NCI-H748 (cell line): ENCODE measurements at regions not wholly inside any gene's neighbourhood (a gene's known extent, or its start where the extent isn't known, plus 50 kb on each side); places are given as distances from the start of the nearest gene placed in this dataset.

Experiments used
- DNase-seq: peaks from one replicate; lab custom pipeline; 2025; ENCODE audit not compliant: unreplicated experiment; lab: John Stamatoyannopoulos, UW

DNA sequence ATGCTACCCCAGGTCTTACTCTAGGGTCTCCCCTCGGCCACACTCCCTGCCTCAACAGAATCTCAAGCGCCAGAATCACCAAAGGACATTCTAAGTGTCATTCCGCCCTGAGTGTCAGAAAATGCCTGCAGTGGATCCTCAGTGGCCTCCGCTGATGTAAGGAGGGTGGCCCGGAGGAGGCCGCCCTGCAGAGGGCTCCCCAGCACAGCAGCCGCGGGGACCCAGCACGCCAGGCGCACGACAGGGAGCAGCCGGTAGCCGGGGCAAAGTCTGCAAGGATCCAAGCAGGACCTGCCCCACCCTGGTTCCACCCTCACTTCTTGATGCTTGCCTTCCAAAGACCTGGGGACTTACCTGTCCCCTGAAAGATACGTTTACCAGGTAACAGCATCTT lies 54.2 kb upstream of the ID2 start:
- peak; percentile 33 for DNase-seq

DNA sequence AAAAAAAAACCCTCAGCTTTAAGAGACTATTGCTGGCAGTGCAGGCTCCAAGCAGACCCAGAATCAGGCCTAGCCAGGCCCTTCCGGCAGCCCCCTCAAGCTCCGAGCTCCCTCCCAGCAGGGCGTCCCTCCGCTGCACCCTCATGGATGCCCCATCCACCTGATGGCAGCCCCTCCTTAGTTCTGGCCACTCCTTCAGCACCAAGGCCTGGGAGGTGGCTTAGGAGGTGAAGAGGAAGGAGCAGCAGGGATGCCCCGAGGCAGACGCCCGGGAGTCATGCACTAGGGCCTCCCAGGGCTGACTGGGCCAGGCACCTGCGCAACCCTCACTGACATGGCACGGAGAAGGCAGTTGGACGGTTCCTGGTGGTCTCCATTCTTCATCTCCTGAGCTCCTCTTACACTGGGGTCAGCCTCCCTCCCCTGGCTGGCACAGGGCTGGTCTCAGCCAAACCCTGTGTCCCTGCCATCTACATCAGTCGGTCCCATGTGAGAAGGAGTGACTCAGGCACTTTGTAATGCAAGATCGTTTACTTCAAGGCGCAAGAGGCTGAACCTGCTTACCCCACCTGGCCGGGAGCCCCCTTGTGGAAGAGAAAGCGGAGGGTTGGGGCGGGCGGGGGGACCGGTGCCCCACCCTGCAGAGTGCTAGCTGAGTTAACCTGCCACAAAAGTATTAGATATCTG lies 53.5 kb upstream of the ID2 start:
- peak; percentile 17 for DNase-seq

DNA sequence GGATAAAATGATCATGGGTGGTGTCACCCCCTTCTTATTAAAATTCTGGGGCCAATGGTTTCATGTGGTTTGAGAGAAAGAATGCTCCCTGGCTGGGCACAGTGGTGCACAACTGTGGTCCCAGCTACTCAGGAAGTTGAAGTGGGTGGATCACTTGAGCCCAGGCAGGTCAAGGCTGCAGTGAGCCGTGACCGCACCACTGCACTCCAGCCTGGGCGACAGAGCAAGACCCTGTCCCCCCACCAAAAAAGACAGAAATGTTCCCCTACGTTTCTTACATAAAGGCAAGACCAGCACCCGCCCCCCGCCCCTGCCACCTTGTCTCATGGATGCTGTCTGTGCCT lies 53.0 kb upstream of the ID2 start:
- no peak for DNase-seq

DNA sequence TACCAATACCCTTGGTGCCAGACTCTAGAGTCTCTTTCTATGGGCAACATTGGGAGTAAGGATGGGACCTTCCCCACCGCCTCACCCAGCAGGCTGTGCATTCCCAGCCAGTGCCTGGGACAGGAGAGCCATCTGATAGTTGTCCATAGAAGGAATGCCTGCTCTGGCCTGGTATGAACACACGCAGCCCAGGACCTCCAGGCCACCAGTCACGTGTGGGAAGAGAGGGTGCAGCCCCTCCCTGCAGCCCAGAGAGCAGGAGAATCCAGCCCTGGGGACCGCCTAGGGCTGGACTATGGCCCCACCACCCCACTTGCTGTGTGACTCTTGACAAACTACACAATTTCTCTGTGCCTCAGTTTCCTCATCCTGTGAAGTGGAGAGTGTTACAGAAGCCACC lies 52.5 kb upstream of the ID2 start:
- DNase-seq = no peak

DNA sequence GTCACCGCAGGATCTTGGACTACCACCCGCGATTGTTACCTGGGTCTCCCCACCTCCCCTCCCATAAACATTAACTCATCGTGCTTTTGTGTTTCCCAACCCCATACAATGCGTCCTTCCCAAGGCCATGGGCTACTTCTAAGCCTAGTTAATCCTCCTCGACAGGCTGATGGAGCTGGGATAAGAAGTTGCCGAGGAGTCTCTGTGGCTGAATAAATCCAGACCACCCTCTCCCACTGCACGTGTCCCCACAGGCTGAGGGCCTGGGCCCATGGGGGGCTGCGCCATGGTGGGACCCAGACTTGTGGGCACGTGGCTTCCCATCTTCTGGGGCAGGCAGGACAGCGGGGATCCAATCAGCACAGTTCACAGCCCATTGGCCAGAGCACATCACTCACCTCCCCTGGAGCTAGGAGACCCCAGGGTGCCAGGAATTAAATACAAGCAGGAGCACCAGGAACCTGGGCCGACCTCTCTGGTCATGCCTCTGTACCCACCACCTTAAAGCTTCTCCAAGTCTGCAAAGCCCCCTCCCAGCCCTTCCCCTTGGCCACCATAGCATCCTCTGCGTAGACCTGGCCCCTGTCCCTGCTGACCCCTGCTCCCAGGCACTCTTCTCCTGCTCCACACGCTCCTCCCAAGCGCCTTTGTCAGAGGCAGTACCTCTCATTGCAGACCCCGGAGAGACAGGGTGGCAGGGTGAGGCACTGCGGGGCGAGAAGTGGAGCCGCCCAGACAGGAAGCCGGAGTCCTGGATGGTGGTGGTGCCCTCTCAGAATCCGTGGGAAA lies 51.0 kb upstream of the ID2 start:
- DNase-seq = no peak

DNA sequence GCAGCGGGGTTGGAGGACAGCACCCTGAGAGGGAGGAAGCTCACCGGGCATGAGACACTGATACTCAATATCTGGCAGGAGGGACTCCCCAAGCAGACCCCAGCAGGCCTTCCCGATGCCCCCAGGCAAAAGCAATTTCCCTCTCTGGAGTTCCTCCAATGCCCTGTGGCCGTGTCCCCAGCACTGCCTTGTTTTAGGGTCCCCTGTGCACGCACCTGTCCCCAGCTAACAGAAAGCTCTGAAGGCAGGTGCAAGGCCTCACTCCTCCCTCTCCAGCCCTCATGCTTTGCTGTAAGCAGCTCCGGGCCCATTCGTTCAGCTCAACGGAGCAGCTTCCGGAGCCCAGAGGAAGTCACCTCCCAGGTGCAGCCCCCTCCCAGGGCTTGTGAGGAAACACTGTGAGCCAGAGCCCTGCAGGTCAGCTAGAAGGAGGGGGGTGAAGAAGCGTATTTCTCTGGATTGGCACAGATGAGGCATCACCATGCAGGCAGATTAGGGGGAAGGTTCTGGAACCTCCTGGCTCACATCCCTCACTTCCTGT lies 50.3 kb upstream of the ID2 start:
- DNase-seq = no peak
